H1 (cell line): ENCODE measurements at regions not wholly inside any gene's neighbourhood (a gene's known extent, or its start where the extent isn't known, plus 50 kb on each side); places are given as distances from the start of the nearest gene placed in this dataset.

Experiments
- CEBPB ChIP-seq: IDR thresholded peaks from 2 replicates; pipeline ENCODE4 v1.6.1; 2012; ENCODE audit warnings: low read depth, low read length
- RAD21 ChIP-seq, 2 experiments: IDR thresholded peaks in 1 of 2; conservative IDR thresholded peaks in 1 of 2; 2 replicates each; pipeline ENCODE4 v1.6.1; 2011; ENCODE audit warnings: low read depth in 2 of 2, low read length in 2 of 2, improper control_type of control experiment in 1 of 2, inconsistent platforms in 1 of 2, mild to moderate bottlenecking in 1 of 2, moderate library complexity in 1 of 2

DNA sequence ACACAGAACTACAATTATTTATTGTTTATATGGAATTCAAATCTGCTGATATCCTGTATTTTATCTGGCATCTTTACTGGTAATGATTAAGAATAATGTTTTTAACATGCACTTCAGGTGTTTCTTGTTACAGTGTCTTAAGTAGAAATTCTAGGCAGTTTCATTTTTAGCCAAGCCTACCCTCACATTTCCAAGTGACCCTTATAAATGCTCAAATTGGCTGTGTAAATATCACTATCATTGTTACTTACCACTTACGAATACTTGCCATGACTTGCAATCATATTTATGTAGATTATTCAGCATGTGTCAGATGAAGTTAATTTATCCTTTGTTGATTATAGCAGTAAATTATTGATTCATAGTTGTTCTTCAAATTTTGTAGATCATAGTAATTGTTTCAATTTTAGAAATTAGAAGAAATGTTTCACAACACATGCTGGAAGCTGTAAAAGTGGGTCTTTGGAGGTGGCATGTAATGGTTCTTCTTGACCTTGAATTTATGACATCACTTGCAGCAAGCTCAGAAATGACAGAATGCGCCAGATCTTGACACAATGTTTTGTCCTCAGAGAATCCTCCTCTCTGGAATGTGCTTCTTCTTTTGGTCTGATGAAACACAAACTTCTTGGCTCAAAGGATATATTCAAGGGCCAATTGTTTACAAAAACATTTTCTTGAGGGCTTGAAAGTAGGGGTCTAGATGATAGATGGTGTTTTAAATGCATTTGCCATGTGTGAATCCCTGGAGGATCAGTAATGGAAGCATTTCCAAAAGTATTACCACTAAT is 471.8 kb downstream of the COL12A1 start:
- TF ChIP-seq CEBPB (no peak), RAD21 (IDR thresholded peaks at IDR 0.05 in 1 of 2, conservative IDR thresholded peaks at IDR 0.05 in 1 of 2; ENCODE audit: low read depth in 2 of 2, low read length in 2 of 2) (no peak)
